ENCODE measurements at regions not wholly inside any gene's neighbourhood (a gene's known extent, or its start where the extent isn't known, plus 50 kb on each side); places are given as distances from the start of the nearest gene placed in this dataset.

- Histone ChIP-seq H3K4me3 (ENCODE audit: low read depth, low read length) (no peak overlapping the region), H3K27me3 (no peaks in the 10 kb centered on the region), H3K4me1 (no peaks in the 10 kb centered on the region), H3K36me3 (no peaks in the 10 kb centered on the region), H3K9me3 (no peaks in the 10 kb centered on the region)
- no peak for DNase-seq
- TF ChIP-seq, protein P1, sequence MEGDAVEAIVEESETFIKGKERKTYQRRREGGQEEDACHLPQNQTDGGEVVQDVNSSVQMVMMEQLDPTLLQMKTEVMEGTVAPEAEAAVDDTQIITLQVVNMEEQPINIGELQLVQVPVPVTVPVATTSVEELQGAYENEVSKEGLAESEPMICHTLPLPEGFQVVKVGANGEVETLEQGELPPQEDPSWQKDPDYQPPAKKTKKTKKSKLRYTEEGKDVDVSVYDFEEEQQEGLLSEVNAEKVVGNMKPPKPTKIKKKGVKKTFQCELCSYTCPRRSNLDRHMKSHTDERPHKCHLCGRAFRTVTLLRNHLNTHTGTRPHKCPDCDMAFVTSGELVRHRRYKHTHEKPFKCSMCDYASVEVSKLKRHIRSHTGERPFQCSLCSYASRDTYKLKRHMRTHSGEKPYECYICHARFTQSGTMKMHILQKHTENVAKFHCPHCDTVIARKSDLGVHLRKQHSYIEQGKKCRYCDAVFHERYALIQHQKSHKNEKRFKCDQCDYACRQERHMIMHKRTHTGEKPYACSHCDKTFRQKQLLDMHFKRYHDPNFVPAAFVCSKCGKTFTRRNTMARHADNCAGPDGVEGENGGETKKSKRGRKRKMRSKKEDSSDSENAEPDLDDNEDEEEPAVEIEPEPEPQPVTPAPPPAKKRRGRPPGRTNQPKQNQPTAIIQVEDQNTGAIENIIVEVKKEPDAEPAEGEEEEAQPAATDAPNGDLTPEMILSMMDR (IDR thresholded peaks at IDR 0.05; ENCODE audit: low read depth, low read length) = no peak
Measured at GRCh38 chr11:92703449-92703830, 266.0 kb upstream of the MTNR1B start.

DNA sequence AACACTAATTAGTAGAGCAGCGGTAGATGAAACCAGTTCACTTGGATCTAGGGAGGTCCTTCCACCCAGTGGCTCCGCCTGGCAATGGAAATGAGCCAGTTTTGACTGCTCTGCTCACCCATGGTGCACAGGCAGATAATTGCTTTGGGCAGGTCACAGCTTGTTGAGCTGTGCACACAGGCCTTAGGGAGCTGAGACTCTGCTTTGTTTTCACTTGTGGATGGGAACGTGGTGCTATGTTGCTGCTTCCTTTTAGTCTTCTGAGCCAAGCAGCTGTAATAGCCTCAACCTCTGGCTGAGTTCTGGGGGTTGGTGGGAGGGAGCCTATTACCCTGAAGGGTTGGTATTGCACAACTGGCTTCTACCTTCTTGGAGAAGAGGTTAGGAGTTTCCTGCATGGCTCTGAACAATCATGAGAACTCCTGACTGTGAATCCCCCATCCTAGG, 262.3 kb upstream of the MTNR1B start:
- TF ChIP-seq, protein P1 (IDR thresholded peaks at IDR 0.05; ENCODE audit: low read depth, low read length) = no peak
- no peaks in the 10 kb centered on the region for H3K4me1 ChIP-seq
- DNase-seq = peak; percentile 33

GRCh38 chr11:92707665-92708064, 261.8 kb upstream of the MTNR1B start:
- TF ChIP-seq, protein P1 (IDR thresholded peaks at IDR 0.05; ENCODE audit: low read depth, low read length) = no peak
- no peak overlapping the region for H3K4me3 ChIP-seq (ENCODE audit: low read depth, low read length)

More for the DNA sequence above, 262.3 kb upstream of the MTNR1B start:
- no peak overlapping the region for H3K4me3 ChIP-seq (ENCODE audit: low read depth, low read length)
- no peaks in the 10 kb centered on the region for H3K36me3 ChIP-seq
- H3K27me3 ChIP-seq = no peaks in the 10 kb centered on the region
- H3K9me3 ChIP-seq = no peaks in the 10 kb centered on the region

GRCh38 chr11:92709329-92709728, 260.1 kb upstream of the MTNR1B start:
- Histone ChIP-seq H3K36me3 (no peaks in the 10 kb centered on the region), H3K4me1 (no peaks in the 10 kb centered on the region), H3K27me3 (no peaks in the 10 kb centered on the region), H3K9me3 (no peaks in the 10 kb centered on the region), H3K4me3 (ENCODE audit: low read depth, low read length) (no peak overlapping the region)
- DNase-seq = no peak
- TF ChIP-seq, protein P1 (IDR thresholded peaks at IDR 0.05; ENCODE audit: low read depth, low read length) = no peak

More at GRCh38 chr11:92707665-92708064, 261.8 kb upstream of the MTNR1B start:
- no peaks in the 10 kb centered on the region for H3K36me3 ChIP-seq
- no peaks in the 10 kb centered on the region for H3K4me1 ChIP-seq
- no peaks in the 10 kb centered on the region for H3K27me3 ChIP-seq
- no peak for DNase-seq
- H3K9me3 ChIP-seq = no peaks in the 10 kb centered on the region

GRCh38 chr11:92711926-92712325, 257.5 kb upstream of the MTNR1B start:
- Histone ChIP-seq H3K4me1 (no peaks in the 10 kb centered on the region), H3K4me3 (ENCODE audit: low read depth, low read length) (no peak overlapping the region), H3K27me3 (no peaks in the 10 kb centered on the region), H3K9me3 (no peaks in the 10 kb centered on the region), H3K36me3 (no peaks in the 10 kb centered on the region)
- DNase-seq = no peak
- TF ChIP-seq, protein P1 (IDR thresholded peaks at IDR 0.05; ENCODE audit: low read depth, low read length) = no peak

- H3K27me3 ChIP-seq = no peaks in the 10 kb centered on the region
- no peaks in the 10 kb centered on the region for H3K36me3 ChIP-seq
- H3K4me1 ChIP-seq = no peaks in the 10 kb centered on the region
- no peak overlapping the region for H3K4me3 ChIP-seq (ENCODE audit: low read depth, low read length)
- H3K9me3 ChIP-seq = no peaks in the 10 kb centered on the region
- TF ChIP-seq, protein P1 (IDR thresholded peaks at IDR 0.05; ENCODE audit: low read depth, low read length) = no peak
- DNase-seq = no peak
Measured at GRCh38 chr11:92714111-92714510, 255.3 kb upstream of the MTNR1B start.
